ENCODE measurements at regions not wholly inside any gene's neighbourhood (a gene's known extent, or its start where the extent isn't known, plus 50 kb on each side); places are given as distances from the start of the nearest gene placed in this dataset.

GRCh38 chr5:58335518-58335917 lies 124.4 kb downstream of the PLK2 start:
- no peak overlapping the region for H3K4me3 ChIP-seq (ENCODE audit: low read depth, low read length)
- POLR2A ChIA-PET, result no interaction called here
- CTCF ChIA-PET, result no interaction called here
- DNase-seq (ENCODE audit: low read depth, low spot score), result no peak
- no peak for TF ChIP-seq CTCF (IDR thresholded peaks at IDR 0.05; ENCODE audit: insufficient read depth, low read length, missing control alignments)

- no peak for TF ChIP-seq CTCF (IDR thresholded peaks at IDR 0.05; ENCODE audit: insufficient read depth, low read length, missing control alignments)
- no peak for DNase-seq (ENCODE audit: low read depth, low spot score)
- POLR2A ChIA-PET, result no interaction called here
- CTCF ChIA-PET, result no interaction called here
- no peak overlapping the region for H3K4me3 ChIP-seq (ENCODE audit: low read depth, low read length)
Observed at GRCh38 chr5:58334035-58334434, 125.9 kb downstream of the PLK2 start.

GRCh38 chr5:58330781-58331180 lies 129.1 kb downstream of the PLK2 start:
- ChIA-PET CTCF (no interaction called here), POLR2A (no interaction called here)
- TF ChIP-seq CTCF (IDR thresholded peaks at IDR 0.05; ENCODE audit: insufficient read depth, low read length, missing control alignments), result no peak
- H3K4me3 ChIP-seq (ENCODE audit: low read depth, low read length), result no peak overlapping the region
- no peak for DNase-seq (ENCODE audit: low read depth, low spot score)

- ChIA-PET POLR2A (no interaction called here), CTCF (no interaction called here)
- no peak for DNase-seq (ENCODE audit: low read depth, low spot score)
- no peak overlapping the region for H3K4me3 ChIP-seq (ENCODE audit: low read depth, low read length)
- TF ChIP-seq CTCF (IDR thresholded peaks at IDR 0.05; ENCODE audit: insufficient read depth, low read length, missing control alignments), result no peak
Observed at GRCh38 chr5:58327289-58327688, 132.6 kb downstream of the PLK2 start.

- TF ChIP-seq CTCF (IDR thresholded peaks at IDR 0.05; ENCODE audit: insufficient read depth, low read length, missing control alignments), result no peak
- POLR2A ChIA-PET, result no interaction called here
- CTCF ChIA-PET, result interaction anchor here (1.0 kb wide), 1 partner anchor 547 kb away, joined by 4 read pairs; no protein-coding TSS in a partner anchor
Observed at GRCh38 chr5:58326022-58326421, 133.9 kb downstream of the PLK2 start.

GRCh38 chr5:58322453-58322852 lies 137.4 kb downstream of the PLK2 start:
- ChIA-PET CTCF (interaction anchor here (1.8 kb wide), 1 partner anchor 543 kb away, joined by 4 read pairs; no protein-coding TSS in a partner anchor), POLR2A (no interaction called here)
- no peak for TF ChIP-seq CTCF (IDR thresholded peaks at IDR 0.05; ENCODE audit: insufficient read depth, low read length, missing control alignments)
- H3K4me3 ChIP-seq (ENCODE audit: low read depth, low read length), result no peak overlapping the region
- peak; percentile 23 for DNase-seq (ENCODE audit: low read depth, low spot score)

More at GRCh38 chr5:58326022-58326421, 133.9 kb downstream of the PLK2 start:
- DNase-seq (ENCODE audit: low read depth, low spot score), result no peak
- H3K4me3 ChIP-seq (ENCODE audit: low read depth, low read length), result no peak overlapping the region

Measured in AG04449 (cell line).